Heart right ventricle (tissue), 16 donors: ENCODE measurements at regions not wholly inside any gene's neighbourhood (a gene's known extent, or its start where the extent isn't known, plus 50 kb on each side); places are given as distances from the start of the nearest gene placed in this dataset.

ENCODE experiments used
- ATAC-seq, 8 donors: fragments of 200-7000 bp; cut with Tn5 transposase; one replicate each; pipeline ENCODE4 v1.9.1; 2020; ENCODE audit warnings: mild to moderate bottlenecking in 8 of 8, moderate library complexity in 8 of 8, moderate number of reproducible peaks in 1 of 8
- DNase-seq, 2 donors: peaks; one replicate each; pipeline ENCODE4 v3.0.0-alpha.2; 2020
- H3K27ac ChIP-seq, 10 donors: fragments of 200-600 bp; sonication (generic) in 2 of 10; one replicate each; pipeline versions ENCODE4 v1.5.0 to v1.8.0; 2020 to 2022; ENCODE audit warnings: mild to moderate bottlenecking in 3 of 10
- H3K27me3 ChIP-seq, 7 donors: fragments of 200-600 bp; one replicate each; pipeline ENCODE4 v1.8.0; 2021 to 2022; ENCODE audit warnings: mild to moderate bottlenecking in 2 of 7
- H3K36me3 ChIP-seq, 9 donors: fragments of 200-600 bp; sonication (generic) in 1 of 9; one replicate each; pipeline versions ENCODE4 v1.5.0 to v1.8.0; 2020 to 2022; ENCODE audit warnings: mild to moderate bottlenecking in 2 of 9
- H3K4me1 ChIP-seq, 9 donors: fragments of 200-600 bp; sonication (generic) in 1 of 9; one replicate each; pipeline versions ENCODE4 v1.5.0 to v1.8.0; 2020 to 2022; ENCODE audit warnings: mild to moderate bottlenecking in 4 of 9
- H3K4me3 ChIP-seq, 10 donors: fragments of 200-600 bp; sonication (generic) in 2 of 10; one replicate each; pipeline versions ENCODE4 v1.5.0 to v1.8.0; 2020 to 2022; ENCODE audit warnings: mild to moderate bottlenecking in 7 of 10, moderate library complexity in 2 of 10
- H3K9me3 ChIP-seq, 11 donors: fragments of 200-600 bp in 10 of 11; sonication (generic) in 2 of 11; one replicate each; pipeline versions ENCODE4 v1.5.0 to v1.8.0; 2013 to 2022; ENCODE audit warnings: mild to moderate bottlenecking in 2 of 11, control low read depth in 1 of 11, moderate library complexity in 1 of 11
- CTCF ChIP-seq, 9 donors: fragments of 200-600 bp; sonication (generic) in 2 of 9; IDR thresholded peaks; one replicate each; pipeline versions ENCODE4 v1.5.0 to v1.8.0; 2021 to 2022; ENCODE audit warnings: antibody characterized with exemption in 9 of 9, mild to moderate bottlenecking in 5 of 9, moderate library complexity in 1 of 9
- WGBS, 2 donors: extraction: QIAGEN DNeasy Blood & Tissue Kit; methylation state at CpG; one replicate each; pipeline ENCODE4 v1.1.7; 2013; ENCODE audit warnings: inconsistent platforms in 1 of 2; 5-methylcytosine and 5-hydroxymethylcytosine counted together
- intact Hi-C, 10 donors: fragments of 100-400 bp; cut with DNase I; formaldehyde crosslinking; loops; one replicate each; pipeline versions ENCODE4 v1.11.1 to v1.14.2; 2022
- donor health status: Arrhythmogenic right ventricular cardiomyopathy.
- donor health status: ischemic (EF 13 %, LVEDD 7.1; RV severe dilation, severe dysfunction).
- donor health status: healthy with polysubstance abuse.
- donor health status: DM: no; HTN: yes; CAD: no.
- donor health status: DM: no; HTN: no; CAD: no.
- donor health status: ischemic (EF 25% LVEDD 6.9; RV normal size, moderate dysfunction).
- donor health status: ischemic (EF 25% LVEDD 5.7; RV mildly dilated, moderate dysfunction).
- donor health status: healthy.
- donor health status: DM: yes; HTN: yes; CAD: no.
- donor health status: Ischemic cardiomyopathy.
- donor health status: ischemic (EF 35%, LVEDD 5.7; RV mildly dilated, moderate dysfunction).
- donor health status: nonischemic (EF 11% LVEDD 7.7; RV severe dilation, severe dysfunction).
- donor health status: DM: yes; HTN: yes; CAD: no.
- donor health status: PGD.
- donor health status: ischemic (EF 29% LVEDD 5.4; RV normal size, mild dysfunction).
- donor health status: nonischemic (EF 23%, LVEDD 6.1; RV moderate dilation, normal function).

GRCh38 chr3:194283221-194284006, 67.7 kb downstream of the CPN2 start:
- no peak for TF ChIP-seq CTCF (IDR thresholded peaks at IDR 0.05)
- H3K27ac ChIP-seq: peak overlapping the region in 6 of 10 donors; percentile 6 to 70 (median 52)
- no peak for DNase-seq

GRCh38 chr3:194284351-194284750, 66.8 kb downstream of the CPN2 start:
- H3K4me3 ChIP-seq: no peak overlapping the region
- TF ChIP-seq CTCF (IDR thresholded peaks at IDR 0.05): no peak
- no peak for ATAC-seq
- peak overlapping the region in 1 of 10 donors; percentile 70 for H3K27ac ChIP-seq
- no peak for DNase-seq
- H3K4me1 ChIP-seq: peaks cover 0 to 43% (median 7%) of the 10 kb centered on the region in 9 donors
- peaks cover 0 to 34% (median 10%) of the 10 kb centered on the region in 7 donors for H3K27me3 ChIP-seq
- intact Hi-C loops: no loop called here
- no peaks in the 10 kb centered on the region for H3K9me3 ChIP-seq
- no peaks in the 10 kb centered on the region for H3K36me3 ChIP-seq
- 96 to 99% methylated on average over 5 of the region's 5 CpGs for WGBS, 2 donors

More at GRCh38 chr3:194283221-194284006, 67.7 kb downstream of the CPN2 start:
- Histone ChIP-seq H3K27me3 (peaks cover 0 to 30% (median 10%) of the 10 kb centered on the region in 7 donors), H3K4me3 (no peak overlapping the region), H3K9me3 (no peaks in the 10 kb centered on the region), H3K4me1 (peaks cover 3 to 51% (median 15%) of the 10 kb centered on the region in 9 donors), H3K36me3 (no peaks in the 10 kb centered on the region)
- WGBS, 2 donors: 68 to 76% methylated on average over 12 of the region's 12 CpGs
- intact Hi-C loops: no loop called here
- peak in 7 of 8 donors; percentile 33 to 71 (median 46) for ATAC-seq

GRCh38 chr3:194285024-194285849, 65.9 kb downstream of the CPN2 start:
- no peak for DNase-seq
- Histone ChIP-seq H3K4me3 (no peak overlapping the region), H3K9me3 (peaks cover 0 to 6% (median 0%) of the 10 kb centered on the region in 11 donors), H3K27ac (no peak overlapping the region), H3K36me3 (no peaks in the 10 kb centered on the region), H3K27me3 (peaks cover 0 to 34% (median 10%) of the 10 kb centered on the region in 7 donors), H3K4me1 (peaks cover 0 to 43% (median 7%) of the 10 kb centered on the region in 9 donors)
- ATAC-seq: peak in 1 of 8 donors; percentile 6
- TF ChIP-seq CTCF (IDR thresholded peaks at IDR 0.05): no peak
- intact Hi-C loops: no loop called here
- 73 to 74% methylated on average over 16 of the region's 16 CpGs for WGBS, 2 donors

- WGBS, 2 donors: 26 to 44% methylated on average over 2 of the region's 2 CpGs
- Histone ChIP-seq H3K9me3 (peaks cover 0 to 12% (median 0%) of the 10 kb centered on the region in 11 donors), H3K4me1 (peaks cover 0 to 43% (median 7%) of the 10 kb centered on the region in 9 donors), H3K27ac (no peak overlapping the region), H3K27me3 (peaks cover 0 to 33% (median 10%) of the 10 kb centered on the region in 7 donors), H3K4me3 (no peak overlapping the region), H3K36me3 (no peaks in the 10 kb centered on the region)
- ATAC-seq (no peak), DNase-seq (no peak)
- TF ChIP-seq CTCF (IDR thresholded peaks at IDR 0.05): no peak
- intact Hi-C loops: no loop called here
These were observed 65.3 kb downstream of the CPN2 start for GRCh38 chr3:194285850-194286197.
